ENCODE measurements at regions not wholly inside any gene's neighbourhood (a gene's known extent, or its start where the extent isn't known, plus 50 kb on each side); places are given as distances from the start of the nearest gene placed in this dataset. TPM values are rescaled to one million over a fixed set of nuclear protein-coding genes. Genes with fewer than 3 reads are reported as not detected.

Small RNA genes lying in the stretch of these regions (microRNA-seq; reads per million reads assigned to microRNA genes)
- not detected for gene MIR548A1 (ENCODE audit: borderline microRNAs expressed)
